SIG-M5 treated with dmso at 0.1 percent for 504 hours (cell line): ENCODE measurements at regions not wholly inside any gene's neighbourhood (a gene's known extent, or its start where the extent isn't known, plus 50 kb on each side); places are given as distances from the start of the nearest gene placed in this dataset.
"Not testable (repeated sequence)": the region's sequence is repeated elsewhere in the genome, so short reads cannot be mapped to it uniquely, and the experiment has no call there.

Experiments
- DNase-seq: peaks from one replicate; lab custom pipeline; 2025; ENCODE audit not compliant: unreplicated experiment; lab: John Stamatoyannopoulos, UW

GRCh38 chr21:15199414-15200383 is 134.9 kb upstream of the NRIP1 start:
- no peak for DNase-seq

DNA sequence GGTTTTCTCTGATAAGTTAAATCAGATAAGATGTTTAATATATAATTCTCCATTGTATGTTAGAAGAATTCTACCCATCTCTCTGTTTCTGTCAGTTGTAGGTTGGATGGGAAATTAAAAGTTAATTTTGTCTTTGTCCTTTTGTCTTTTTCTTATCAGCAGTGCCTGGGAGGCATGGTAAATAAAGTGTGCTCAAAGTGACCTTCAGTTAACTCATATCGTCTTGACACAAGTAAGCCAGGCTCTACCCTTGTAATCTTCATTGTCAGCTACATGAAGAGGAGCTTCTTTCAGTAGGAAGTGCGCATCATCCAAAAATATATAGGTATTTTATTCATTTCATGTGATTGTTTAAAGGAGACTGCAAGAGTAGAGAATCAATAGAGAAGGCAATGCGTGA is 138.9 kb upstream of the NRIP1 start:
- no peak for DNase-seq

- DNase-seq = no peak
Measured at GRCh38 chr21:15204140-15204969, 139.6 kb upstream of the NRIP1 start.

GRCh38 chr21:15204970-15205286 is 140.1 kb upstream of the NRIP1 start:
- no peak for DNase-seq

DNA sequence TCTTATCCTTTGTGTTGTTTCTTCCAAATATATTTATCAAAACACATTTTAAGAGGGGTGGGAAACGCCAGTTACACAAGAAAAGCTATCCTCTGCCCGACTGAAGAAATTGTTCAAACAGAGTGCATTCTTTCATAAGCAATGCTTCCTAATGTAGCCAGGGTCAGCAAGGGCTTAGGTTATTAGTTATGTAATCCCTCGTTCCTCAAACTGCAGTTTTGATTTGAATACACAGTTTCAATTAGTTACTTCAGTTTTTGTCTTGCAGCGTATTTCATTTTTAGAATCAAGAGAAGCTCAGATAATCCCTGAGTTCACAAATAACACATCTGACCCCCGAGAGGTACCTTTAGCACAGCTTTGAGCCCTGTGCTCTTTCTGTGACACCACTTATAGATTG is 141.7 kb upstream of the NRIP1 start:
- peak; percentile 96 for DNase-seq

- DNase-seq = no peak
Measured at GRCh38 chr21:15207231-15207630, 142.4 kb upstream of the NRIP1 start.

- DNase-seq = no peak
Measured at GRCh38 chr21:15207635-15208370, 143.0 kb upstream of the NRIP1 start.

- no peak for DNase-seq
Measured at GRCh38 chr21:15208786-15209185, 144.0 kb upstream of the NRIP1 start.

DNA sequence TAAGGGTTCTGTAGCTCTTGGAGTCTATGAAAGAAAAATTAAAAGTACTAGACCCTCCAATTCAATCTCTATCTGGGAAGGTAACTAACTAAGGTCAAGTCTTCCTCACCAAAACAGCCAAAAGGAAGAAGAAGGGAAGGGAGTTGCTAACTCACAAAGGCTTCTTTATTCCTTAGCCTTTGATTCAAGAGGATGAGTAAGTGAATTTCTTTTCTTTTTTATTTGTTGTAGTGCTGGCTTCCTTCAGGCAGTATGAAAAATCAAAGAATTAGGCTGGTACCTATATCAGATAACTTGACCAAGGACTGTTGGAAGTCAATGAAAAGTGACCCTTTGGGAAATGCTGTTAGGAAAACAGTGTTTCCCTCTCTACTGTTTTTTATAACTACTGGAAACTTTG is 144.4 kb upstream of the NRIP1 start:
- no peak for DNase-seq

DNA sequence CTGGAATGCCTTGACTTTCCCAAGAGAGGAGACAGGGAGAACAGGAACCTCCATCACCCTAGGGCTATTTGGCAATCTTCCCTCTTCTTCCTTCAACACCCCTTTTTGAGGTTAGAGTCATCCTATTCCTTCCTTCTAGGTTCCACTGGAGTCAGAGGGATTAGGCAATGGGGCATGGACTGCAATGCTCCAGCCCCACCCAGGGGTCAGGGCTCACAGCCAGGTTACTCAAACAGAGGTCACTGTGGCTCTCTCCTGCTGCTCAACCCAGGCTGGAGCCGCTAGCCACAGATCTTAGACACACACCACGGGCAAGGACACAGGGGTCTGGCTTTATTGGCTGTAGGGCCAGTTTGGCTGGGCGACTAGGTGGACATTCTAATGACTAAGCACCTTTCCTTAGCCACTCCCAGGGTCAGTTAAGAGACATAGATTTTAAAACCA is 145.5 kb upstream of the NRIP1 start:
- peak; percentile 79 for DNase-seq

- no peak for DNase-seq
Measured at GRCh38 chr21:15211491-15212133, 146.8 kb upstream of the NRIP1 start.

- DNase-seq = peak; percentile 76
Measured at GRCh38 chr21:15212206-15212605, 147.4 kb upstream of the NRIP1 start.

DNA sequence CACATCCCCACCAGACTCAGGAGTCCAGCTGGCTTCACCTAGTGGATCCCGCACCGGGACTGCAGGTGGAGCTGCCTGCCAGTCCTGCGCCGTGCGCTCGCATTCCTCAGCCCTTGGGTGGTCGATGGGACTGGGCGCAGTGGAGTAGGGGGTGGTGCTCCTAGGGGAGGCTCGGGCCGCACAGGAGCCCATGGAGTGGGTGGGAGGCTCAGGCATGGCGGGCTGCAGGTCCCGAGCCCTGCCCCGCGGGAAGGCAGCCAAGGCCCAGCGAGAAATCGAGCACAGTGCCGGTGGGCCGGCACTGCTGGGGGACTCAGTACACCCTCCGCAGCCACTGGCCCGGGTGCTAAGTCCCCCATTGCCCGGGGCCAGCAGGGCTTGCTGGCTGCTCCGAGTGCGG is 153.7 kb upstream of the NRIP1 start:
- not testable (repeated sequence) for DNase-seq

DNA sequence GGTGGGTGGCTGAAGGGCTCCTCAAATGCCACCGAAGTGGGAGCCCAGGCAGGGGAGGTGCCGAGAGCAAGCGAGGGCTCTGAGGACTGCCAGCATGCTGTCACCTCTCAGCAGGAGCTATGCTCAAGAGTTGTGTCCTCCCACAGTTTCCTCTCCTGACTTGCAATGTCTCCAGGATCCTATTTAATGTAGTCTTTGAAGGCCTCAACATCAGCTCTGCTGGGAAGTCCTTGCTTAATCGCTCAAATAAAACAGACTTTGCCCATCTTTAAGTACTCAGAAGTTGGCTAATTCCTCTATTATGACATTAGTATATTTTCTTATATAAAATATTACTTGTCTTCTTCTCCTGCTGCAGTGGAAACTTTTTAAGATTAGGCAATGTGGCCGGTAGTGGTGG is 154.2 kb upstream of the NRIP1 start:
- DNase-seq = no peak

DNA sequence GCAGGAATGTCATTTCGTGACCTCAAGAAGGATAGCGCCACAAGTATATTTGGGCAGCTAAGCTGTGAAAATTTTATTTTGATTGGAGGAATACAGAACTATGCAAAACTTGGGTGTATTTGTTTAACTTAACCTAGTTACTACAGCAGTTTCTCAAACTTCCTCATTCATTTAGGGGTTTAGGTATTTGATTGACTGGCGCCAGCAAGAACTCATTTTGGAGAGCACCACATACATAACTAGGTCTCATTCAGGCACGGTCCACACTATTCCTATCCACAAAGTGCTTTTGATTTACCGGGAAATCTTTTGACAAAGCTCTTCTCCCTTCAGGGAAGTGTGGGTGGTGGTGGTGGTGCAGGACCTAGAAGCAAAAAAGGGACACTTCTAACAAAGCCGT is 155.1 kb upstream of the NRIP1 start:
- DNase-seq = no peak

DNA sequence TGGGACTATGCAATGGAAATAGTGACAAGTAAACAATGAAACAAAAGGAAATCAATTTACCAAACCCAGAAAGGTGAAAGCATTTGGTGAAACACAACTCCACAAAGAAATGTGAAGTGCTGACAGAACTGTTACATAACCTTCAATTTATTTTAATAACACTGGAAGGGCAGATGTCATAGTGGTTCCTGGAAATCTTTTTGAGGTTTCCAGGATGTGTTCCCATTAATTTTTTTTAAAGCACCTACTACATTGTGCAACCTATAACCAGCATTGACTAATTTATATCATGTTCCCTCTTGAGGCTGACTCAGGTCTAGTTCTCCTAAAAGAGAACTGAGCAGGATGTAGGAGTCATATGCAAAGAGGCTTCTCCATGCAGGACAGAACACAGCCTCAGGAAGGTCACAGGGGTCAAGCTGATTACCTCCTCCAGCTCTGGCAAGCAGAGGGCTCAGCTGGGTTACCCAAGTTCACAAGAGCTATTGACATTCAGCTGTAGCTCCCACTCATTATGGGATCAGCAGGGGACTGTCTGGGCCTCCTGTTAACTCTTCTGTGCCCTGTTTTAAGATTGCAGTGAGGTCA is 157.1 kb upstream of the NRIP1 start:
- DNase-seq = peak; percentile 84

DNA sequence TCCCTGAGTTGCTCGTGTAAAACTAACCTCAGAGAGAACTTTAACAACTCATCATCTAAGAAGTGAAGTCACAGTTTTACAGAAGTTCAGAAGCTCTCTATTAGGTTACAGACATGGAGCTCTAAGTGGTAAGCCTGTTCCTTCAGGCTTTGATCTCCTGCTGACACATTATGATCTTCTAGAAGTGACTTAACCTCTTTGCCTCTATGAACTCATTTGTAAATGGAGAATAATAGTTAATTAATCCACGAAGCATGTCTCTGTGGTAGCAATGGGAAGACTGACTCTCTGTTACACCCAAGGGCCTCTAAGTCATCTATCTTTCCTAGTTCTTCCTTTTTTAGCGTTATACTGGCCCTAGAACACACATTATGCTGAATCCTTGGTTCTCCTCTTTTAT is 157.9 kb upstream of the NRIP1 start:
- DNase-seq = no peak

- DNase-seq = no peak
Measured at GRCh38 chr21:15224346-15225086, 159.7 kb upstream of the NRIP1 start.

DNA sequence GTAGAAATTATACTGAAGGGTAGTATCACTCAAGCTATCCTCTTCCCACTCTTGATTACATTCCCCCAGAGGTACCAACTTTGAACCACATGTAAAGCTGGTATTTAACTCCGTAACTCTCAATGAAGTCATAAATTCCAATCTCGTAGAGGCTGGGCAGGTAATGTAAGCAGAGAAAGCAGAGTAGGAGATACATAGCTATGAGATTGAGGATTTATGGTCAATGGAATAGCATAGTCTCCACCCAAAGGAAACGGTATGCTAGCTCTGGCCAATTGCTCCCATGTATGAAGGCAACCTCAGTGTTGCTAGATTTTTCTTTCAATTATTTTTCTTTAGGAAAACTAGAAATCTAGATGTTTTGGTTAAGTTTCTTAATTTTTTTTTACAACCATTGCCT is 163.1 kb upstream of the NRIP1 start:
- DNase-seq = no peak

- no peak for DNase-seq
Measured at GRCh38 chr21:15229390-15229789, 164.6 kb upstream of the NRIP1 start.
